GM12864 (cell line): ENCODE measurements at regions not wholly inside any gene's neighbourhood (a gene's known extent, or its start where the extent isn't known, plus 50 kb on each side); places are given as distances from the start of the nearest gene placed in this dataset.

ENCODE experiments used
- DNase-seq: peaks from one replicate; pipeline ENCODE4 v3.0.0-alpha.2; 2011; ENCODE audit warnings: low read depth
- H3K4me3 ChIP-seq: 2 replicates; pipeline ENCODE4 v1.5.1; 2011; ENCODE audit warnings: mild to moderate bottlenecking, low read depth, low read length, control low read depth
- CTCF ChIP-seq: IDR thresholded peaks from 2 replicates; pipeline ENCODE4 v1.5.1; 2011; ENCODE audit warnings: low read depth, mild to moderate bottlenecking, moderate library complexity, low read length, control low read depth, inconsistent platforms; ENCODE audit errors: missing control alignments

- no peak for DNase-seq
- no peak overlapping the region for H3K4me3 ChIP-seq
- no peak for TF ChIP-seq CTCF
Measured at GRCh38 chr14:53640695-53641094, 315.9 kb downstream of the BMP4 start.

GRCh38 chr14:53638966-53639365 is 317.7 kb downstream of the BMP4 start:
- TF ChIP-seq CTCF = no peak
- no peak overlapping the region for H3K4me3 ChIP-seq
- no peak for DNase-seq

- no peak for DNase-seq
- H3K4me3 ChIP-seq = no peak overlapping the region
- no peak for TF ChIP-seq CTCF
Measured at GRCh38 chr14:53634793-53635192, 321.8 kb downstream of the BMP4 start.

- no peak for DNase-seq
- no peak for TF ChIP-seq CTCF
- H3K4me3 ChIP-seq = no peak overlapping the region
Measured at GRCh38 chr14:53630336-53630735, 326.3 kb downstream of the BMP4 start.

- no peak overlapping the region for H3K4me3 ChIP-seq
Measured at GRCh38 chr14:53628732-53629430, 327.7 kb downstream of the BMP4 start.

GRCh38 chr14:53628261-53628660 is 328.4 kb downstream of the BMP4 start:
- no peak overlapping the region for H3K4me3 ChIP-seq
- no peak for TF ChIP-seq CTCF
- no peak for DNase-seq

More at GRCh38 chr14:53628732-53629430, 327.7 kb downstream of the BMP4 start:
- TF ChIP-seq CTCF = no peak
- no peak for DNase-seq

- no peak overlapping the region for H3K4me3 ChIP-seq
- DNase-seq = no peak
- TF ChIP-seq CTCF = no peak
Measured at GRCh38 chr14:53626761-53627160, 329.9 kb downstream of the BMP4 start.
